Limb (tissue), 2 donors: ENCODE measurements at regions not wholly inside any gene's neighbourhood (a gene's known extent, or its start where the extent isn't known, plus 50 kb on each side); places are given as distances from the start of the nearest gene placed in this dataset.
A peak's percentile ranks its signal among the peaks of the same experiment; 100 is the strongest.

Experiments used
- DNase-seq, 2 donors: peaks; one replicate each; pipeline ENCODE4 v3.0.0-alpha.2; 2016; ENCODE audit errors: extremely low spot score in 2 of 2

DNA sequence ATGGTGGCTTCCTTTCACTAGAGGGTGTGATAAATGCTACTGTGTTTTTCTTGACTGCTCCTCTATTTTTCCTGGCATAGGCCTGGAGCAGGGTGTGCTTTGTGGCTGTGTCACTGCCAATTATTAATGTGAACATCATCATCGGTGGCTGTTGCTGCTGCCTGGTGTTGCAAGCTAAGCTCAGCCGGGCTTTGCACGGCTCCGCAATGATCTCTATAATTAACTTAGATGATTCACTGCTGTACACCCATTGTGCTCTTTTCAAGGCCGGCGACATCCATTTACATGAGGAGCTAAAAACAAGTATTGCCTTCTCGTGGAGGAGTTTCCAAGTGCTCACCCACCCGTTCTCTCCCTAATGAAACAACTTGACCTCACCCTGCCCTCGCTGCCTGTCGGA is 160.1 kb upstream of the IRX3 start:
- DNase-seq, result no peak

DNA sequence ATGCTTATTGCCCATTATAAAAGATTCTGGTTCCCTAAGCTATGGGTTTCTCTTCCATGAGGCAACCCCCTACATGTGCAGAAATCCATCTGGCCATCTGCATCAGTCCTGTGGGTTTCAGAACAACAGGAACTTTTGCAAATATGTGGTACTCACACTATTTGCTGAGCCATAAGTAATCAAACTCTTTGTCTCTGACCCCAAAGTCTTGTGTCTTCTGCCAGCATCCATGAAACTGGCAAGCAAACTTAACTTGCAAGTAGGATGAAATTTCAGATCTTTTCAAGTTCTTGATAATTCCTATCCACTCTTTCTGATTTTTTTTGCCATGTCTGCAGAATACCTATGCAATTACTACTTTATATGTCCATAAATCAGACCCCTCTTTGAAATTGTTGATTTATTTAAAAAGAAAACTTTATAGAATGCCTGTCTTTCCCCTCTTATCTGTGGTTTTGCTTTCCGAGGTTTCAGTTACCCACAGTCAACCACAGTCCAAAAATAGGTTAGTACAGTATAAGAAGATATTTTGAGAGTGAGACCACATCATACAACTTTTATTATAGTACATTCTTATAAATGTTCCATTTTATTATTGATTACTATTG is 158.4 kb upstream of the IRX3 start:
- no peak for DNase-seq

DNA sequence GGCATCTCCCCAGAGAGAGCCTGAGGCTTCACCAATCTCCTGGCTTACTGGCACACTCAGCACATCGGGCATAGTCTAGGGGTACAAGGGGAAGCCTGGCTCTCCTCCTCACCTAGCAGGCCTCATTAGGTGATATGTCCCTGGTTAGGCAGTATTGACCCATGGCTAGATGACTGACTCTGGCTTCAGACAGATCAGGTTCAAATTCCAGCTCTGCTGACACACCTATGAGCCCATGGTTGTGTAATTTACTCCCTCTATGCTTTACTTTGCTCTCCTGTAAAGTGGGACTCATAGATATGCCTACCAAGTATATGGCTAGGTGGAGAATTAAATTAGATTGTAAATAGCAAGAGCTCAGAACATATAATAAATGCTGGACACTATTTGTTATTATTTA is 157.3 kb upstream of the IRX3 start:
- no peak for DNase-seq

DNA sequence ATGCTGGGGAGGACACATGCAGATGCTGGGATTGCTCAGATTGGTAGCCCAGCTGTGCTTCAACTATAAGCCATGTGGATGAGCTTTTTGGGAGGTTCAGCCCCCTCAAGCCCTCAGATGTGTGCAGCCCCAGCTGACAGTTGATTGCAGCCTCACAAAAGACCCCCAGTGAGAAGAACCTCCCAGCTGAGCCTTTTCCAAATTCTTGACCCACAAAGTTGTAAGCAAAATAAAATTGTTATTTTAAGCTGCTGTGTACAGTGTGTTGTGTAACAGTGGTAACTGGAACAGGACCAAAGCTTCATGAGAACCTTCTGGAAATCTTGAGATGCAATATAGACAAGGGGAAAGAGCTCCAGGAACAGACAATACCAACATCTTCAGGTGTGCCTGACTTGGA is 156.8 kb upstream of the IRX3 start:
- no peak for DNase-seq

DNA sequence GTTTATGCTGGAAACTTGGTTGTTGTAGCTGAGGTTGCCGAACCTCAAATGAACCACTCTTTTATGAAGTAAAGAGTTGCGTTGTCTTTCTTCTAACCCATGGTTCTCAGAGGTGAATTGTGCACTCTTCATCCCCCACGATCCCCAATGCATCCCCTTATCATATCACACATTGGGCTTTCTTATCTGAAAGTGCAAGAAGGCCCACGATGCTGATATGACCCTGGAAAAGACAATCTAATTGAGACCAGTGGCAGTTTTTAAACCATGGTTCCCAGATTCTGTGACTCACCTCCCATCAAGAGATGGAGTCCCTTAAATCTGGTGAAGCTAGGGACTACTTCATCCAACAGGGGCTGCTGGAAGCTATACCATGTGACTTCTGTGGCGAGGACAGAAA is 156.3 kb upstream of the IRX3 start:
- DNase-seq, result no peak

DNA sequence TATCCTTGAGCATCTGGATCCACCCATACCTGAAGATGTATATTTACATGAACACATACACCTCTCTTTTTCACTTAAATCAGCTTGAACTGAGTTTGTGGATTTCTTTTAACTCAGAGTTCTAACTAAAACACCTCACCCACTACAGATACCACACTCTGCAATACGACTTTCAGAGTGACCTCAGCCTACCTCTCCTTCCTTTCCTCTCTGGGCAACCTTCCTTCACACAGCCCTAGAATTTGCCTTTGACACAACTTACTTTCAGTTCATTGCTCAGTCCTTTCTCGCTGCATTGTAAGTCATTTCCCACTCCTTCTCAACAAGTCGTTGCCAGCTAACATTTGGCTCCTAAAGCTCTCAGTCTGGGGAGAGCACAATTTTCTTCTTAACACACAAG is 151.9 kb upstream of the IRX3 start:
- DNase-seq, result no peak

DNA sequence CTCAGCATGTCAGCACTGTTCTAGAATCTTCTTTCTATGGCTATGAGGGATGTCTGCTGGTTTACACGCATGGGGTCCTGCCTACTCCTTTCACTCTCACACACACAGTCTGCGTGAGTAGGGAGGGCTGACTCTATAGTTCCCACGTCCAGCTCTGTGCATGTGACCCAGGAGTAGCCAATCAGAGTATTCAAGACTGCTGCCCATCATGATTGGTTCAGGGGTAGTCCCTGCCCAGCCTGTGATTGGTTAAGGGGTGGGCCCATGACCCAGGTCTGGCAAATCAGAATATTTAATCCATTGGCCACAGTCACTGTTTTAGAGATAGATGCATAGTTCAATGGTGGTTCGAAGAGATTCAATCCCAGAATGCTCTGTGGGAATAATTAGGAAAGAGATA is 151.3 kb upstream of the IRX3 start:
- DNase-seq, result no peak

DNA sequence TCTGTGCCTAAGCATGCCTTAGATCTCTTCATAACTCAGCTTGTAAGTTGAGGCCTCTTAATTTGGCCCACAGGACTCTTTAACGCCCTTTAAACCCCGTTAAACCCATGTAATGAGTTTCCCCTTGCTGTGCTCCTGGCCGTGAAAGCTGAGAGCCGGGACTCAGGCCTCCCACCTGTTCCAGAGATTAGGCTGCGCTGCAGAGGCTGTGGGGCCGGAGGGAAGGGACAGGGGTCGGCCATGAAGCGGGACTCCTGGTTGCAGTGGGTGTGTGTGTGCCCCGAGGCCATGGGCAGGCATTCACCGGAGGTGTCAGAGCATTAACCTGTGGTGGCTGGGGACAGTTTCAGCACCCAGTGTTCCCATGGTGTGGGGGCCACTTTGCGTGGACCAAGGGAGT is 150.8 kb upstream of the IRX3 start:
- DNase-seq, result no peak

DNA sequence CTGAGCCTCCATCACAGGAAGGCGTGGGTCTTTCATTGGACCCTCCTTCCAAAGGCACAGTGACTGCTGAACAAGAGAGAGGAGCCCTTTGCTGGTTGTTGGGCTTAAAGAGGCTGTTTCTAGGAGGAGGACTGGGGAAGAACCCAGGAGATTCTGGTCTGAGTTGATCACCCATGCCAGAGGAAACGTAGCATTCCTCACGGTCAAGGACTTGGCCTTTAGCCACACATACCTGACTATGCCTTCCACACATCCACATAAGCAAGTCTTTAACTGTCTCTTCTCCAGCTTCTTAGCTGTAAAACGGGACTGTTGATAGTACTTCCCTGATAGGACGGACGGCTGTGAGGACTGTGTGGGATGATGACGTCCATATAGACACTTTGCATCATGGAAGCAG is 149.8 kb upstream of the IRX3 start:
- no peak for DNase-seq

DNA sequence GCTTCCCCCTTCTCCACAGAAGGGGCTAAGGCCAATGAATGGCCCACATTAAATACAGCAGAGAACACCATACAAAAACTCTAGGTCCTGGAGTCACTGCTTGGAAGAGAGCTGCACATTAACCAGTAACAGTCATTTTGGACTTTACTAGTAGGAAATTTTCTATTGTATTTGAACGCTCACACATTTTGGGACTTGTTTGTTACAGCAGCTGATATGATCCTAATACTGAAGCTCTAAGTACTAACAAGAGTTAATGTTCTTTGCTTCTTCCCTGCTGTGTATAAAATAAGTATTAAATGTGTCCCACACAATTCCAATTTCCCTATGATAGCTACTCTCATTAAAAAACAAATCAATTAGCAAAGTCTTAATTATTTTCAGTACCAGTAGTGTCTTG is 148.3 kb upstream of the IRX3 start:
- no peak for DNase-seq

DNA sequence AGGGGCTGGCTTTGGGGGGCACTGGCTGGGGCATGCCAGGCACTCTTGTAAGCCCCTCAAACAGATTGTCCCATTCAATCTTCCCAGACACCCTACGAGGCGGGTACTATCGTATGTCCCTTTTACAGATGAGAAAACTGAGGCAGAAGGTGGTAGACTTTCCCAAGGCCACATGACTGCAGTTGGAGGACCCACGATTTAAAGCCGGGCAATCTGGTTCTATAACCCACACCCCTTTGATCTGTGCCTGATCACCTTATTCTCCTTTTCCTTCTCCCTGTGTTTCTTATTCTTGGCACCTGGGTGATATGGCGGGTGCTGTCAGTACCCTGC is 146.3 kb upstream of the IRX3 start:
- no peak for DNase-seq

DNA sequence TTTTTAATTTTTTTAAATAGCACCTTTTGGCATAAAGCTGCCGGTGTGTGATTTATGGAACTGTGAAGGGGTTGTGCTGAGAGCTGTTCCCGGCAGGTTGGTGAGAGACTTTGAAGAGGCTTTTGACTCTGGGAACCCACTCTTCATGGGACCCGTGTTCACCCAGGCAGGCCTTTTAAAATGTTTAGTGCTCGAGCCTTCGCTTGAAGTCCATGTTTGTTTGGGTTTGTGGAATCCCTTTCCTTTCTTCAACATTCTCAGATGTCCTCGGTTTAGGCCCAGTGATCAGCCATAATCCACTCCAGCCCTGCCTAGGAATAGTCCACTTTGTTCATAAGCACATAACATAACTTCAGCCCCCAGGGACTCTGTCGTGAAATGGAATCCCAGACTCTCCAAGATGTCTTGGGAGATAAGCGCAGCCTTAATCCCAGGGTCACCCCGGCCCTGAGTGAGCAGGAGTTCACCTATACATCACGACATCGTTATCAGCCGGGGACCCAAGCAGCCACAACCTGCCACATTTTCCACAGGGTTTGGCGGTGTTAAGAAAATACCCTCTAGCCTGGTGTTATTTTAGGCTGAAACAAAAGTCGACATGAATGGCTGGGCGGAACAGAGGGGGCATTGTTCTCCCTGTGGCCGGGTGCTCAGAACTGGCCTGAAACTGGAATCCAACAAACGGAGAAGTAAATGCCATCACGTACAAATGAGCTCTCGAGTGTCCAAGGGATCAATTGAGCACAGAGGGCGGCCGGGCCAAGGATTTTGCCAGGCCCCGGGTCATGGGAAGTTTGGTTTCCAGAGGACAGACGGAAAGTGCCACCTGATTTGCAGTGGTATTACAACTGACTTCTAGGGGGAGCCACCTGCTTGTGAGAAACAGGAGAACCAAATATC is 145.7 kb upstream of the IRX3 start:
- peak; percentile 19 to 51 for DNase-seq

DNA sequence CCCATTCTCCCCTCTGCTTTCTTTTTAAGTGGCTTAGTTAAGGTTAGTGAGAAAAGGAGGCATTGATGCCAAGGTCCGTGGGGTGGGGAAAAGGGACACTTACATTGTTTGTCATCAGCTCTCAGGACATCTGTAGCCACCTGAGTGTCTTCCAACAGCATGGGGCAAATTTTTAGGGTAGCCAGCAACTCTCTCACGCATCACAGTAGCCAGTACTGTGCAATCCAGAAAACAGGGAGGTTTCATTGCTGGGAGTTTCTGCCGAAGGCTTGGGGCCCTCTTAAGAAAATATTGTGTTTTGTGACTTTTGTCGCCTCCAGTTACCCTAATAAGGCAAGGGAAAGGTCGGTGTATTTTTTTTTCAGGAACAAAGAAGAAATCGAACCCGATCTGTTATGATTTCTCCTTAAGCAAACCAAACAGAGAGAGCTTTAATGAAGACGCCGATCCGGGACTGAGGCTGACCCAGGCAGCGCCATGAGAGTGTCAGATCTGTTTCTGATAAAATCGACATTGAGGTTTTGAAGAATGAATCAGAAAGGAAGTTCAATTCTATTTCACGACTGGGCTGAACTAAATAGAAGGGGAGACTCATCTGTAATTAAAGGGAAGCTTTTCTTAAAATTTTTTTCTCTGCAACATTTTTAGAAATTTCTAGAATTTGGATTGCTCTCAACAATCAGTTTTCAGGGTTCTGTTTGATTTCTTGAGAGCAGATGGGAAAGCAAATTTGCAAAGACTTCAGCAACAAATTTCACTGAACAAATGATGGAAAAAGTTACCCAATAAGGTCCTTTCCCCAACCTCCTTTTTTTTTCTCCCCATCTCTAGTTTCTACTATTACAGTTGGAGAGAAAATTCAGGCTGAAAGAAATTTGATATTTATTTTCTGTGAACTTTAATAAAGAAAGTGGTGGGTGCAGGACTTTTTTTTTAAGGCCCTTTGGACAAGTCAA is 144.7 kb upstream of the IRX3 start:
- no peak for DNase-seq

DNA sequence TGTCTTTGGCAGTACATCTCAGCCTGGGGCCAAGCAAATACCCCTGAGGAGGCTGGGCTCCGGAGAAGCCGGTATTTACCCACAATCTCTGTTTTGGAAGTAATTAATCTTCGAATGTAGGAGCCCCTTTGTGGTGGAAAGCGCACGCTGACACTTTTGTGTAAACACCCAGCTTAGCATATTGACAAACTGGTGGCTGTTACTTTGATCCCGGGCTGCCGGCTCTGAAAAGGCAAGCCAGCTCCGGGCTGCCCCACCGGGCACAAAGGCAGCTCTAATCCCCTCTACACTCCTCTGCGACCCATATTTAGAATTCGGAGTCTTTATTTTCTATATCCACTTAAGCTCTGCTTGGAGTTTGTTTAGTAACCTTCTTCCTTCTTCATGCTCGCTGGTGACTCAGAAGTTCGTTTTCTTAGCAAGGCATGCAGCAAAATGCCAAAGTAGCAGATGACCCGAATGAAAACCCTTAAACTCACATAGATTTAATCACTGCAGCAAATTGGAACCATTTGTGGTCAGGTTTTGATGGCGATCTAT is 144.0 kb upstream of the IRX3 start:
- DNase-seq, result no peak

DNA sequence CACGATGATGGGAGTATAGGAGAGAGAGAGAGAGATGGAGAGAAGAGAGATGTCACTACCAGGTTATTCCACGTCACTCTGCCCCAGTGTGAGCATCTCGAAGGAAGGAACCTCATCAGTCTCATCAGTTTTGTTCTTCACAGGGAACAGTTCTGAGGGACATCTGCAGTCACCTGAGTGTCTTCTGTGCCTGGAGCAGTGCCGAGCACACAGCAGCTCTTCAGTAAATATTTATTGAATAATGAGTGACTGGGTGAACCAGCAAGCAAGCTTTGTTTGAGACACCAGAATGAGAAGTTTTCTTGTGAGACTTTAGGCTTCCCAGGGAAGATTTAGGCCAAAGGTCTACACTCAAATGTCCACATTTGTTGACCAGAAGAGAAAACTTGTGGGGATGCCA is 142.4 kb upstream of the IRX3 start:
- DNase-seq, result no peak

DNA sequence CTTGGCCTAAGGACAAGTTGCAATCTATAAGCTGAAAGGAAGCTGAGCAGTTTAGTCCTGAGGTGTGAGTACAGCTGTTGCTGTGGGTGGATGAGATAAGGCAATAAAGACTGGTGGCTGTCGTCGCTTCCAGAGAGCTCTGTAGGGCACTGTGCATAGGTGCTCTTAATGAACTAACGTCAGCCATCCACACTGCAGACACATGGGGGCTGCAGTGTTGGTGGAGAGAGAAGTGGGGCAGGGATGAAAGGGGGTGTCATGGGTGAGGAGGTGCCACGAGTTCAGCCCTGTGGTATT is 139.9 kb upstream of the IRX3 start:
- no peak for DNase-seq

DNA sequence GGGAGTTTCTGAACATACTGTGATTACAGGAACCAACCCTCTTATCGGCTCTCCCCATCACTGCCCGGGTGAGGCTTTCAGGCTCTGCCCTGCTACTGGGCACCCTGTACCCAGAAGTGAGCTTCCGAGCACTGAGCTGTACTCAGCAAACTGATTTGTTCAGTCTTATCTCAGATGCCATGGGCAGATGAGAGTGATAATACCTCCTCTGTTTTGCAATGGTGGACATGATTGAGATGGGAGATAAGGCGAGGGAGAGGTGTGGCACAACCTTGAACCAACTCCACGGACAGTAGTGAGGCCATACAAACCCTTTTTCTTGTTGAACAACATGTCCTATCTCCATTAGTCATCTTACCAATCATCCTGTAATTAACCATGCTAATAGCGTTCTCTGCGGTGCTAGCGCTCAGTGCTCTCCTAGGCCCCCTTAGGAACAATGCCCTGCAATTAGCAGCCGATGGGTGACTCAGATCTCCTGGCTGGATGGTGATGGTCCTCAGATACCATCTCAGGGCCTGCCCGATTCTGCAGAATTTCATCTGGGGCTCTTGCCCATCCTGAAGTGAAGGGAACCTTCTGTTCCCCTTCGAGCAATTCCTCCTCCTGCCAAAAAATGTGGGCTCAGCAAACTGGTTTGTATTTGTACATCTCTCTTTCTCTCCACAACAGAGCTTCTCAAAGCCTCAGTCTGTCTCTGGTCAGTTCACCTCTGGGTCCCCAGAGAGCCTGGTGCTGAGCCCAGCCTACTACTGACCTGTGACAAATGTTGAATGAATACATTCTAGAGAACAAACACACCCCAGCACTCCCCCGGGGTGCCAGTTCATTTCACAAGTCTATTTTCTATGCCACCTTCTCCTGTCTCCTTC is 139.3 kb upstream of the IRX3 start:
- DNase-seq, result no peak

DNA sequence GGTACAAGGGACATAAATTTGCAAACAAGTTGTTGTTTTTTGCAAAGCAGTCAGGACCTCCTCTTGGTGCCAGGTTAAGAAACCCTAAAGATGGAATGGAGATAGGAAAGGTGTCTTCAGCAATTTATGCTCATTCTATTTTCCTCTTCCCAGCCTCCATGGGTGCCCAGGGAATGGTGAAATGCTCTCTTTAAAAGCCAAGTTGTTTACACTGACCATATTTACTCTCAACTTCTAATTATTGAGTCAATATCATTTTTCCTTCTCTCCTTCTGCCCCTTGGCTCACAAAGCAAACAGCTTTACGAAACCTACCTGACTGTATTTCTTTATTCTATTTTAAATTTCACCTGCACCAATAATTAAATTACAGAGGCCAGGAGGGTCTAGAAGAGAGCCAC is 138.5 kb upstream of the IRX3 start:
- no peak for DNase-seq

DNA sequence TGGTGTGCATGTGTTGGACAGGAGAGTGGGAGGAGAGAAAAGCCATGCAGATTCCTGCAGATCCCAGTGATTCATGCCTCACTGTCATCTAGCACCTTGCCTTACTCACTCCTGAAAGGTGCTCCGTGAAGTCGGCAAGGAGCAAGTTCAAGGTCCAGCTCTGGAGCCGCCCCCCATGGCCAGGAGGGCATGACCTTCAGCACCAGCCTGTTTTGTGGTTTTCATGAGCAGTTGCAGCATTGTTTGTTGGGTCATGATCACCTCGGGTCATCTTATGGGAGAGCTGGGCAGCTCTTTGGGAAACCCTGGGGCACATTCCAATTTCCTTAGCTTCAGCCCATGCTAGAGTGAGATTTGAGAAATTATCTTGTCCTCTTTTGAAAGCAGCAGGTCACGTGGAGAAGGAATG is 137.5 kb upstream of the IRX3 start:
- no peak for DNase-seq

DNA sequence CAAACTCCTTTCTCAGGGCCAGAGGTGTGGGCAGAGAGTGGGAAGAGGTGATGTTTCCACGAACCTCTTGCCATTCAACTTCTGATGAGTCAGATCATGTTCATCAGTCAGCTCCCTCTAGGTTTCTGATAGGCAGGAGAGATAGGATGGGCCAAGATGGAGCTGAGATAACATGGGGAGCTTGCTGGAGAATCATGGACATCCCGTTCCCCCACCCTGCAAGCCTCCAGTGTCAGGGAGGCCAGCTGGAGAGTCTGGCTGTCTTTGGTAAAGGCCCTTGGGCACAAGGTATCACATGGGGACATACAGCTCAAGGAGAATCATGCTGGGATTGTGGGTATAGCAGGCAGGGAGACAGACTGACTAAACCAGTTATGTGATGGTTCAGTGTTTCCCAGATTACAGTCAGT is 136.0 kb upstream of the IRX3 start:
- no peak for DNase-seq

DNA sequence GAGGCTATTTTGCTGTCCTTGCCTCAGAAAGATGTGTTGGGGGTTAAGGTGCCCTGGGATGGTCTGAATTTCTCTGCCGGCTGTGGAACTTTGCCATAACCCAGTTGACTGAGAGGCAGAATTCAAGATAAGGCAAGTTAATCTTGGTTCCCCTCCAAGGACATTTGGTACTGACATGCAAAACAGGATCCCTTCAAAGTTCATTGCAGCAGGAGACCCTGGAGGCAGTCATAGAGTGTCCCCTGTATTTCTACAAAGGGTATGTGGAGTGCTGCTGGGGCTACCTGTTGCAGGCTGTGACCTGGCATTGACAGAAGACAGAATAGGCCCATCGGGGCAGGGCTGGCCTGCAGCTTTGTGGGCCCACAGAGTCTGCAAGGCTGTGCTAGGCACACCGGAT is 135.6 kb upstream of the IRX3 start:
- DNase-seq, result no peak
